Hepatocyte (in vitro differentiated cells): ENCODE measurements at regions not wholly inside any gene's neighbourhood (a gene's known extent, or its start where the extent isn't known, plus 50 kb on each side); places are given as distances from the start of the nearest gene placed in this dataset.

ENCODE experiments used
- CTCF ChIP-seq: fragments of 200-600 bp; sonication (generic); IDR thresholded peaks from 2 replicates; pipeline ENCODE4 v1.5.1; 2016; ENCODE audit warnings: antibody characterized with exemption, mild to moderate bottlenecking; ENCODE audit not compliant: poor library complexity
- EZH2 ChIP-seq: fragments of 200-600 bp; sonication (generic); IDR thresholded peaks from 2 replicates; pipeline ENCODE4 v1.6.1; 2016; ENCODE audit warnings: antibody characterized with exemption, mild to moderate bottlenecking, borderline replicate concordance
- EZH2phosphoT487 ChIP-seq: fragments of 200-600 bp; sonication (generic); IDR thresholded peaks from one replicate; pipeline ENCODE4 v1.6.1; 2018; ENCODE audit warnings: antibody characterized with exemption, mild to moderate bottlenecking, low read depth, moderate library complexity; ENCODE audit not compliant: unreplicated experiment, severe bottlenecking

GRCh38 chr2:174664084-174664759 is 66.6 kb upstream of the WIPF1 start:
- no peak for TF ChIP-seq CTCF
- no peak for TF ChIP-seq EZH2phosphoT487
- no peak for TF ChIP-seq EZH2
